PFSK-1 (cell line): ENCODE measurements at regions not wholly inside any gene's neighbourhood (a gene's known extent, or its start where the extent isn't known, plus 50 kb on each side); places are given as distances from the start of the nearest gene placed in this dataset.

Experiments used
- FOXP2 ChIP-seq: optimal IDR thresholded peaks from 2 replicates; pipeline ENCODE3; 2011; ENCODE audit warnings: borderline replicate concordance, control low read depth, inconsistent platforms; ENCODE audit not compliant: insufficient read depth; ENCODE audit errors: extremely low read length, extremely low read depth
- POLR2AphosphoS5 ChIP-seq: IDR thresholded peaks from 2 replicates; pipeline ENCODE4 v1.6.1; 2012; ENCODE audit warnings: low read depth, mild to moderate bottlenecking, control low read depth, low read length, moderate library complexity
- REST ChIP-seq, 2 experiments: IDR thresholded peaks; 2 replicates each; pipeline versions ENCODE4 v1.6.1 to v1.8.0; 2011 to 2012; ENCODE audit warnings: low read depth in 2 of 2, low read length in 2 of 2, control low read depth in 1 of 2, inconsistent platforms in 1 of 2, mild to moderate bottlenecking in 1 of 2, moderate library complexity in 1 of 2; ENCODE audit not compliant: insufficient read depth in 1 of 2
- SIN3A ChIP-seq: IDR thresholded peaks from 2 replicates; pipeline ENCODE4 v1.6.1; 2012; ENCODE audit warnings: mild to moderate bottlenecking, low read length, moderate library complexity, borderline replicate concordance; ENCODE audit not compliant: insufficient read depth
- TAF1 ChIP-seq: IDR thresholded peaks from 2 replicates; pipeline ENCODE4 v1.6.1; 2012; ENCODE audit warnings: low read length, control low read depth, borderline replicate concordance; ENCODE audit not compliant: insufficient read depth

- TF ChIP-seq TAF1 (no peak), POLR2AphosphoS5 (no peak), FOXP2 (no peak), SIN3A (no peak), REST (IDR thresholded peaks at IDR 0.05; ENCODE audit: insufficient read depth in 1 of 2, low read depth in 2 of 2, low read length in 2 of 2) (no peak)
These were observed 363.6 kb downstream of the HS3ST3B1 start for GRCh38 chr17:14664511-14664910.

GRCh38 chr17:14641117-14641516 is 340.2 kb downstream of the HS3ST3B1 start:
- TF ChIP-seq POLR2AphosphoS5 = no peak
- TF ChIP-seq REST (IDR thresholded peaks at IDR 0.05; ENCODE audit: insufficient read depth in 1 of 2, low read depth in 2 of 2, low read length in 2 of 2) = no peak
- no peak for TF ChIP-seq TAF1
- no peak for TF ChIP-seq SIN3A
- TF ChIP-seq FOXP2 = no peak

- TF ChIP-seq TAF1 (no peak), POLR2AphosphoS5 (no peak), SIN3A (no peak), FOXP2 (no peak), REST (IDR thresholded peaks at IDR 0.05; ENCODE audit: insufficient read depth in 1 of 2, low read depth in 2 of 2, low read length in 2 of 2) (no peak)
These were observed 336.4 kb downstream of the HS3ST3B1 start for GRCh38 chr17:14637260-14637659.

DNA sequence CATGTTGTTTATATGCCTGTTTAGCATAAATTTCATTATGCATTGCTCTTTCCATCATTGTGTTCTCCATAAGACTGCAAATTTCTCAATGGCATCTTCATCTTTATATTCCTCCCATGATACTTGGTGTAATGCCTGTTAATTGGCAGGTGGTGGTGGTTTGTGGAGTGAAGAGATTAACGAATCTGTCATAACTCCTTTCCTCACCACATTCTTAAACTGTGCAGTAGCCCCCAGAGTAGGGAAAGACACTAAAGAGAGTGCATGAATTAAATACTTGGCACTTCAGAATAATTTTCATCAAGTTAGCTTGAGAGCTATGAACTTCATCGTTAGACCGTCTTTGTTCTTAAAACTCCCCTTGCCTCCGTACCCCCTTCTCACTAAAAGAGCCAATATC is 329.7 kb downstream of the HS3ST3B1 start:
- TF ChIP-seq FOXP2 = no peak
- TF ChIP-seq REST (IDR thresholded peaks at IDR 0.05; ENCODE audit: insufficient read depth in 1 of 2, low read depth in 2 of 2, low read length in 2 of 2) = no peak
- TF ChIP-seq POLR2AphosphoS5 = no peak
- no peak for TF ChIP-seq TAF1
- no peak for TF ChIP-seq SIN3A

GRCh38 chr17:14630046-14630445 is 329.2 kb downstream of the HS3ST3B1 start:
- TF ChIP-seq FOXP2 (no peak), SIN3A (no peak), POLR2AphosphoS5 (no peak), REST (IDR thresholded peaks at IDR 0.05; ENCODE audit: insufficient read depth in 1 of 2, low read depth in 2 of 2, low read length in 2 of 2) (no peak), TAF1 (no peak)
